Naive thymus-derived CD4-positive, alpha-beta T cell (primary cell): ENCODE measurements at regions not wholly inside any gene's neighbourhood (a gene's known extent, or its start where the extent isn't known, plus 50 kb on each side); places are given as distances from the start of the nearest gene placed in this dataset.
"Not testable (repeated sequence)": the region's sequence is repeated elsewhere in the genome, so short reads cannot be mapped to it uniquely, and the experiment has no call there.

ENCODE experiments used
- ATAC-seq: fragments of 150-1000 bp; cut with Tn5 transposase; 2 replicates; pipeline ENCODE4 v1.10.0; 2021; ENCODE audit warnings: mild to moderate bottlenecking, moderate library complexity
- CTCF ChIA-PET: fragments of 350-600 bp; sonication (Branson Sonifier 250); formaldehyde crosslinking; loops from one replicate; lab custom pipeline; 2021; ENCODE audit warnings: antibody characterized with exemption; lab: Charles Lee
- POLR2A ChIA-PET: fragments of 350-600 bp; sonication (Branson Sonifier 250); formaldehyde crosslinking; loops from one replicate; lab custom pipeline; 2021; ENCODE audit warnings: antibody characterized with exemption, inconsistent platforms; lab: Charles Lee
- DNase-seq, 9 donors: peaks; one replicate each; pipeline versions ENCODE4 v3.0.0 to v3.0.0-alpha.2; 2020 to 2022; ENCODE audit warnings: mixed read lengths in 1 of 9
- H3K27ac ChIP-seq: one replicate; pipeline ENCODE4 v1.7.0; 2013; ENCODE audit warnings: mild to moderate bottlenecking, low read depth, low read length, moderate library complexity
- H3K27me3 ChIP-seq, 2 donors: one replicate each; pipeline ENCODE4 v1.7.0; 2013; ENCODE audit warnings: low read length in 2 of 2, mild to moderate bottlenecking in 2 of 2, moderate library complexity in 2 of 2; ENCODE audit not compliant: control insufficient read depth in 2 of 2, insufficient read depth in 2 of 2
- H3K36me3 ChIP-seq, 3 experiments: 1 replicate in 2 of 3; 2 replicates in 1 of 3; pipeline ENCODE4 v1.7.0; 2013; ENCODE audit warnings: low read length in 3 of 3, mild to moderate bottlenecking in 3 of 3, moderate library complexity in 1 of 3; ENCODE audit not compliant: insufficient read depth in 3 of 3, control insufficient read depth in 2 of 3
- H3K4me1 ChIP-seq, 2 donors: one replicate each; pipeline ENCODE4 v1.7.0; 2013; ENCODE audit warnings: low read length in 2 of 2, mild to moderate bottlenecking in 2 of 2, moderate library complexity in 1 of 2; ENCODE audit not compliant: control insufficient read depth in 2 of 2, insufficient read depth in 2 of 2
- H3K4me3 ChIP-seq: 2 replicates; pipeline ENCODE4 v1.7.0; 2013; ENCODE audit warnings: mild to moderate bottlenecking, low read length
- H3K9me3 ChIP-seq, 3 experiments: 1 replicate in 2 of 3; 2 replicates in 1 of 3; pipeline ENCODE4 v1.7.0; 2013; ENCODE audit warnings: low read length in 3 of 3; ENCODE audit not compliant: control insufficient read depth in 2 of 3
- H3K27ac Mint-ChIP-seq, 9 donors: one replicate each; pipeline ENCODE4 v1.8.0; 2020 to 2022; ENCODE audit warnings: mixed read lengths in 9 of 9, mild to moderate bottlenecking in 8 of 9, moderate library complexity in 5 of 9, inconsistent platforms in 2 of 9
- H3K27me3 Mint-ChIP-seq, 5 donors: one replicate each; pipeline ENCODE4 v1.8.0; 2021 to 2022; ENCODE audit warnings: mixed read lengths in 5 of 5, mild to moderate bottlenecking in 1 of 5
- H3K36me3 Mint-ChIP-seq, 5 donors: one replicate each; pipeline ENCODE4 v1.8.0; 2020 to 2022; ENCODE audit warnings: mixed read lengths in 5 of 5, mild to moderate bottlenecking in 3 of 5, inconsistent platforms in 1 of 5
- H3K4me1 Mint-ChIP-seq, 7 donors: one replicate each; pipeline ENCODE4 v1.8.0; 2020 to 2022; ENCODE audit warnings: mixed read lengths in 7 of 7, mild to moderate bottlenecking in 3 of 7, inconsistent platforms in 1 of 7
- H3K4me3 Mint-ChIP-seq, 10 donors: one replicate each; pipeline ENCODE4 v1.8.0; 2020 to 2022; ENCODE audit warnings: mild to moderate bottlenecking in 10 of 10, mixed read lengths in 10 of 10, moderate library complexity in 6 of 10, inconsistent platforms in 2 of 10
- H3K9me3 Mint-ChIP-seq, 11 donors: one replicate each; pipeline ENCODE4 v1.8.0; 2020 to 2022; ENCODE audit warnings: mixed read lengths in 11 of 11, mild to moderate bottlenecking in 4 of 11, inconsistent platforms in 1 of 11, moderate library complexity in 1 of 11
- intact Hi-C, 2 donors: fragments of 100-400 bp; cut with micrococcal nuclease; formaldehyde crosslinking; loops; one replicate each; pipeline ENCODE4 v1.15.1; 2023

DNA sequence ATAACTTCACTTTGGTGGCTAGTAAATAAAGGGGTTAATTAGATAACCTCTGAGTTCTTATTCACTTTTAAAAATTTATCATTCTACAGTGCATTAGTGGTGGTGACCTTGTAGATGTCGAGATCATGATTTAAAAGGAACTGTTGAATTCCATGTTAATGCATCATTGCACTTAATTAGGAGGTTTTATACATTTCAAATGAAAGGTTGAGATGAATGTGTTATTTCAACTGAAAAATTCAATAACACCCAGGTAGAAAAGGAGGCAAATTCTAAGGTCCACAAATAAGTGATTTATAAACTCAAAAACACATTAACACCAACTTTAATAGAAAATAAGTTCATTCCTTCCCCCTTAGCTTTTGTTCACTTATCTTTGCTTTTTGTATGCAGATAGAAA lies 58.3 kb upstream of the TMEM170B start:
- intact Hi-C loops = no loop called here
- Histone ChIP-seq H3K9me3 (no peaks in the 10 kb centered on the region), H3K4me3 (no peak overlapping the region), H3K27me3 (no peaks in the 10 kb centered on the region), H3K36me3 (no peaks in the 10 kb centered on the region), H3K27ac (no peak overlapping the region), H3K4me1 (no peaks in the 10 kb centered on the region)
- H3K36me3 Mint-ChIP-seq = peaks cover 0 to 7% (median 0%) of the 10 kb centered on the region in 5 donors
- POLR2A ChIA-PET = no interaction called here
- no peak overlapping the region for H3K27ac Mint-ChIP-seq
- DNase-seq (no peak), ATAC-seq (no peak)
- H3K4me1 Mint-ChIP-seq = no peaks in the 10 kb centered on the region
- peaks cover 0 to 6% (median 0%) of the 10 kb centered on the region in 11 donors for H3K9me3 Mint-ChIP-seq
- no peak overlapping the region for H3K4me3 Mint-ChIP-seq
- CTCF ChIA-PET = no interaction called here
- H3K27me3 Mint-ChIP-seq = peaks cover 0 to 22% (median 12%) of the 10 kb centered on the region in 5 donors

DNA sequence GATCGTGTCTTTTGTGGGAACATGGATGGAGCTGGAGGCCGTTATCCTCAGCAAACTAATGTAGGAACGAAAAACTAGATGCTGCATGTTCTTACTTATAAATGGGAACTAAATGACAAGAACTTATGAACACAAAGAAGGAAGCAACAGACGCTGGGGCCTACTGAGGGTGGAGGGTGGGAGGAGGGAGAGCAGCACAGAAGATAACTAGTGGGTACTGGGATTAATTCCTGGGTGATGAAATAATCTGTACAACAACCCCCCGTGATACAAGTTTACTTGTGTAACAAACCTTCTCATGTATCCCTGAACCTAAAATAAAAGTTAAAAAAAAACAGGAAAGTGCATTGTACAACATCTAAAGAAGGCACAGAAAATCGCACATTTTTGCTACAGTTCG lies 59.0 kb upstream of the TMEM170B start:
- ChIA-PET CTCF (interaction anchor here (0.6 kb wide), 1 partner anchor 231 kb away, joined by 3 read pairs; no protein-coding TSS in a partner anchor), POLR2A (no interaction called here)
- intact Hi-C loops = no loop called here

DNA sequence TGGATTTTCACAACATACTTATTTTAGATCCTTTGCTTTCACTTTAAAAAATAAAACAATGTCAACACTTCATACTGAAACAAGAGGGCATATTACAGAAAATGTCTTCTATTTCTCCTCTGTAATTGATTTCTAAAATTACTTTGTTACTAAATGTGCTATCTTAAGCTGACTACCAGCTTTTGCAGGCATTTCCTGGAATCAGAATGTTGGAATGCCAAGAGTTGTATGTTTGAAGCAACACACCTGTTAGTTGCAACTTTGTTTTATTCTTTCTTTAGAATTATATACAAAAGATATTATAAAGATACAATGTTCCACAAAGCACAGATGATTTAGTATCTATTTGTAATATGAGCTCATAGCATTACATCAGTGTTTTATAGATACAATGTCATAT lies 62.5 kb upstream of the TMEM170B start:
- no peak for DNase-seq
- Mint-ChIP-seq H3K4me1 (no peaks in the 10 kb centered on the region), H3K4me3 (no peak overlapping the region), H3K36me3 (peaks cover 0 to 5% (median 0%) of the 10 kb centered on the region in 5 donors), H3K27ac (no peak overlapping the region), H3K27me3 (peaks cover 0 to 22% (median 17%) of the 10 kb centered on the region in 5 donors), H3K9me3 (peaks cover 0 to 3% (median 0%) of the 10 kb centered on the region in 11 donors)
- CTCF ChIA-PET = interaction anchor here (1.5 kb wide), 1 partner anchor 21 kb away, joined by 3 read pairs; no protein-coding TSS in a partner anchor
- Histone ChIP-seq H3K36me3 (no peaks in the 10 kb centered on the region), H3K9me3 (no peaks in the 10 kb centered on the region), H3K4me1 (no peaks in the 10 kb centered on the region), H3K27me3 (no peaks in the 10 kb centered on the region), H3K27ac (no peak overlapping the region), H3K4me3 (no peak overlapping the region)
- POLR2A ChIA-PET = no interaction called here
- intact Hi-C loops = no loop called here
- ATAC-seq = no peak

More for the DNA sequence above, 59.0 kb upstream of the TMEM170B start:
- Mint-ChIP-seq H3K4me3 (no peak overlapping the region), H3K36me3 (peaks cover 0 to 7% (median 0%) of the 10 kb centered on the region in 5 donors), H3K27ac (no peak overlapping the region), H3K4me1 (no peaks in the 10 kb centered on the region), H3K27me3 (peaks cover 0 to 26% (median 17%) of the 10 kb centered on the region in 5 donors), H3K9me3 (peaks cover 0 to 6% (median 0%) of the 10 kb centered on the region in 11 donors)
- Histone ChIP-seq H3K27me3 (no peaks in the 10 kb centered on the region), H3K4me3 (no peak overlapping the region), H3K27ac (no peak overlapping the region), H3K36me3 (no peaks in the 10 kb centered on the region), H3K9me3 (no peaks in the 10 kb centered on the region), H3K4me1 (no peaks in the 10 kb centered on the region)
- ATAC-seq (no peak), DNase-seq (no peak)

DNA sequence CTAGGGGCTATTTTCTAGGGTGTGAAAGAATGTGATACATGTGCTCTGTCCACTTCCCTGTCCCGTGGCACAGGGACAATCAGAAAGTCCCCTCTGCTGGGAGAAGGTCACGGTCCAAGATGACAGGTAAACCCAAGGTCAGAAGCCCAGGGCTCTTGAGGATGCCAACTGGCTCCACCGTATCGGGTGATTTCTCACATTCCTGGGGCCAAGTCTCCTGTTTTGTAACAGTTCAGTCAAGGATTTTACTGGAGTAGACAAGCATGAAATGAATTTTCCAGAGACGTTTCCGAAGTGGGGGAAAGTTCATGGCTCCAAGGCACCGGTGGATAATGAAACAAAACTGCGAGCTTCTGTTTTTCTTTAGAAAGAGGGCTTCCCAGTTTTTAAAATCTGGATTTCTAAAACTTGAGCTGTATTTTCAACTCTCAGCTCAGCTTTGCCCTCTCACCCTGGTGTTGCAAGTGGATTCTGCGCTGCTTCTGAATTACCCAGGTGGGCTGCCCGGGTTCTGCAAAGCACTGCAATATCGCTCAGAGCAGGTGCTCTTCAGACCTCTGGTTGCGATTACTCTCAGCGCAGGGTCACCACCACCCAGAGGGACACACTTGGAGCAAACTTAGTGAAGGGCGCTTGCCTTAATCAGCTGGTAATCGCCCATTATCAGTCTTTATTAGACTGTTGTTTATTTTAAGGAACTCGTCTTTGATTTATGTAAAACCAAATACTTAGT lies 64.4 kb upstream of the TMEM170B start:
- Histone ChIP-seq H3K9me3 (no peaks in the 10 kb centered on the region), H3K27ac (no peak overlapping the region), H3K36me3 (no peaks in the 10 kb centered on the region), H3K27me3 (no peaks in the 10 kb centered on the region), H3K4me3 (no peak overlapping the region), H3K4me1 (no peaks in the 10 kb centered on the region)
- Mint-ChIP-seq H3K27me3 (peaks cover 0 to 22% (median 17%) of the 10 kb centered on the region in 5 donors), H3K4me1 (no peaks in the 10 kb centered on the region), H3K36me3 (peaks cover 0 to 5% (median 0%) of the 10 kb centered on the region in 5 donors), H3K9me3 (no peaks in the 10 kb centered on the region), H3K27ac (no peak overlapping the region), H3K4me3 (no peak overlapping the region)
- DNase-seq (no peak), ATAC-seq (no peak)
- intact Hi-C loops = no loop called here
- POLR2A ChIA-PET = no interaction called here
- CTCF ChIA-PET = interaction anchor here (1.5 kb wide), 1 partner anchor 23 kb away, joined by 3 read pairs; no protein-coding TSS in a partner anchor

DNA sequence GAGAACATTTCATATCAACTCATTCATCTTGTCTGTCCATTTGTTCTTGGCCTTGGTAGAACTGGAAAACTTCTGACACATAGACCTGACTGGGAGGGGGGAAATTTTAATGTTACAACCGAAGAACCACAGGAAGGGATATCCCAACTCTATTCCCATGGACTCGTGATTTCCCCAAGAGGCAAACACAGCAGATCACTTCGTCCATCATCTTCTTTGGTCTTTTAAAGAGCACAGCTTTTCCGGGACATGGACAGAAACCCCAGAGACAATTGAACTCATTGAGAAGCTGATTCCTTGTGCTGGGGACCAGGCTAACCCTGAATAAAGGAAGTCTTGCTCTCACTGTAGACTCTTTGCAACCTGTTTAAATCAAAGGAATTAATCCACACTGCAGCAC lies 66.3 kb upstream of the TMEM170B start:
- no peak overlapping the region for H3K27ac ChIP-seq
- no peaks in the 10 kb centered on the region for H3K36me3 ChIP-seq
- ATAC-seq = no peak
- H3K4me3 Mint-ChIP-seq = no peak overlapping the region
- H3K4me1 Mint-ChIP-seq = no peaks in the 10 kb centered on the region
- H3K36me3 Mint-ChIP-seq = peaks cover 0 to 5% (median 0%) of the 10 kb centered on the region in 5 donors
- no peak overlapping the region for H3K27ac Mint-ChIP-seq
- DNase-seq = no peak
- ChIA-PET POLR2A (no interaction called here), CTCF (no interaction called here)
- peaks cover 0 to 15% (median 8%) of the 10 kb centered on the region in 5 donors for H3K27me3 Mint-ChIP-seq
- H3K4me3 ChIP-seq = no peak overlapping the region
- no peaks in the 10 kb centered on the region for H3K4me1 ChIP-seq
- intact Hi-C loops = no loop called here
- H3K9me3 Mint-ChIP-seq = no peaks in the 10 kb centered on the region
- no peaks in the 10 kb centered on the region for H3K27me3 ChIP-seq
- no peaks in the 10 kb centered on the region for H3K9me3 ChIP-seq

DNA sequence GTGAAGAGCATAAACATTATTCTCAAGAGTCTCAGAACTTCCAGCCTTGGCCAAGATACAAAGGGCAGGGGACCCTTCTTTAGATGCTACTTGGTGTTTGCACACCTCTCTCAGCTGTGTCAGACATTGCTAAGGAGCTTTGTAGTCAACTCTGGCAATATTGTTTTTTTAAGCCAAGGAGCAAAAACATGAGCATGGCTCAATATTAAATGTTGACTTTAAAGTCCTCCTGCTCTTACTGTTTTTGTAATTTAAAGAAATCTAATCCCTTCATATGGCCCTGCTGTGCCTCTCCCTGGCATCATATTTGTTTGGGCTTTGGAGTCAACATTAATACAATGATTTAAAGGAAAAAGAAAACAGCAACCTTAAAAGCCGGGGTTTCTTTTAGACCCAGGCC lies 67.9 kb upstream of the TMEM170B start:
- Histone ChIP-seq H3K36me3 (no peaks in the 10 kb centered on the region), H3K4me1 (no peaks in the 10 kb centered on the region), H3K27me3 (no peaks in the 10 kb centered on the region), H3K9me3 (no peaks in the 10 kb centered on the region), H3K4me3 (no peak overlapping the region), H3K27ac (no peak overlapping the region)
- ChIA-PET CTCF (interaction anchor here (0.5 kb wide), 1 partner anchor 622 kb away, joined by 4 read pairs; no protein-coding TSS in a partner anchor), POLR2A (no interaction called here)
- Mint-ChIP-seq H3K4me3 (no peak overlapping the region), H3K27ac (no peak overlapping the region), H3K4me1 (no peaks in the 10 kb centered on the region), H3K9me3 (no peaks in the 10 kb centered on the region), H3K36me3 (no peaks in the 10 kb centered on the region), H3K27me3 (peaks cover 0 to 10% (median 8%) of the 10 kb centered on the region in 5 donors)
- DNase-seq (no peak), ATAC-seq (no peak)
- intact Hi-C loops = no loop called here

DNA sequence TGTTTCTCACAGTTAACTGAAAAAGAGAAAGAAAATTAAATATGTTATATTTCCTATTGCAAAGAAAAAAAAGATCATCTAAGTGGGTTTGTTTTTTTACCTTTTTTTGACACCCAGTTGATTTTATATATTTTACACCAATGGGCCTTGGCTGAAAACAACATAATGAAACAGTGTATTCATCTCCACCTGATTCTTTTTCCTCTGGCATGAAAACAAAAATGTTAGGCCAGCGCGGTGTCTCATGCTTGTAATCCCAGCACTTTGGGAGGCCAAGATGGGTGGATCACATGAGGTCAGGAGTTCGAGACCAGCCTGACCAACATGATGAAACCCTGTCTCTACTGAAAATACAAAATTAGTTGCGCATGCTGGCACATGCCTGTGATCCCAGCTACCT lies 69.3 kb upstream of the TMEM170B start:
- H3K36me3 ChIP-seq, H3K9me3 Mint-ChIP-seq, CTCF ChIA-PET, H3K4me1 ChIP-seq, H3K36me3 Mint-ChIP-seq, H3K4me1 Mint-ChIP-seq, H3K4me3 ChIP-seq, H3K4me3 Mint-ChIP-seq, intact Hi-C loops, H3K27ac ChIP-seq, H3K9me3 ChIP-seq, DNase-seq, ATAC-seq, POLR2A ChIA-PET, H3K27me3 Mint-ChIP-seq, H3K27ac Mint-ChIP-seq, H3K27me3 ChIP-seq: not testable (repeated sequence)
